RCC 7860 (cell line): ENCODE measurements at regions not wholly inside any gene's neighbourhood (a gene's known extent, or its start where the extent isn't known, plus 50 kb on each side); places are given as distances from the start of the nearest gene placed in this dataset.

Source experiments
- DNase-seq: peaks from one replicate; pipeline ENCODE4 v3.0.0-alpha.2; 2015; ENCODE audit warnings: low spot score
- FAIRE-seq: peaks from 2 replicates; lab custom pipeline; 2012; peaks lifted over from hg19 to GRCh38; lab: Jason Lieb, UNC

- DNase-seq (no peak), FAIRE-seq (no peak)
These were observed 185.3 kb downstream of the MID1IP1 start for GRCh38 chrX:38986586-38986985.

DNA sequence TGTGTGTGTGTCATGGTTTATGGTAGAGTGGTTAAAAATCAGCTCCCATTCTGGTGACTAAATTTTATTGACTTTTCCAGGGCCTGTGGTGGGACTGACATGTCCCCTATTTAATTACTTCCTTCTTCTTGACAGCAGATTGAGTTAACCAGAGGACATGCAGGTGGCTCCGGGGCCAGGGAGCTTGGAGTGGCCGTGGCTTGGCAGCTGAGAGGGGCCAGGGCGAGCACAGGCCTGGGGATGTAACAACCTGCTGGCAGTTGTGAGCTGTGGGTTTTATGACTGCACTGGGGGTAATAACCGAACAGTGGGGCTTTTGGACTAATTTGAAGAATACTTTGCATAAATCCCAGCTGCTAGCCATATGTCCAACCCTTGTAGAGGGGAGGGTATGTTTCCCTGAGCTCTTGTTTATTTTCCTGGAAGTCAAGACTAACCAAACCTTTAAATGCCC is 186.0 kb downstream of the MID1IP1 start:
- no peak for DNase-seq
- no peak for FAIRE-seq

DNA sequence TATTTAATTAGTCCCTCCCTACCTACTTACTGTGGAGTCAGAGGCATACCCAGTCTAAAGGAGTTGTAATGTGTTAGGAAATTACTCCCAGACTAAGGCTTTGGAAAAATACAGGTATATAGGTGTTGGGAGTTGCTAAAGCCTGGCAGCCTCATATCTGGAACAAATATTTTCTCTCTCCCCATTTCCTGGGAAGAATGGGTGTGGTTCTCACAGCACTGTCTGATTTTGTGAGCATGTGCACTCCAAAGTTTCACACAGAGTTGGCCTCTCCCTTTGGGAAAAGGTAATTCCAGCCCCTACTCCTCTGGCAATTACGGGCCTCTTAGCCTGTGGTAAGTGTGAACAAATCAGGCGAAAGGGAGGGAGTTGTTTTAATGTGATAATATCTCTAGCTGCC is 187.0 kb downstream of the MID1IP1 start:
- DNase-seq, result no peak
- FAIRE-seq, result no peak

DNA sequence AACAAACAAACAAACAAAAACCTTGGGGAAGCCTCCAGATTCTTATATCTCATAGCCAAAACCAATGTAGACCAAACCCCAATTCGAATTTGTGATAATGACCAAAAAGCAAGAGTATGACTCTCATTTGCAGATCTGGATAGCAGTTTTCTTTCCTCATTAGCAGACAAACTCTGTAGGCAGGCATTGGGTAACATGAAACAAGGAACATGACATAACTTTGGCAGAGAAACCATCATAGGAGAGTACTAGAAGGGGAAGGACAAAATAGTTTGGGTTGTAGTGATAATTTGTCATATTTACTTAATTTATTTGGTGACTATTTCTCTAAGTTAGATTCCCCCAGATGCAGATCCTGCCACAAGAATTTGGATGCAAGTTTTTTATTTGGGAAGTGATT is 187.8 kb downstream of the MID1IP1 start:
- FAIRE-seq (no peak), DNase-seq (no peak)

DNA sequence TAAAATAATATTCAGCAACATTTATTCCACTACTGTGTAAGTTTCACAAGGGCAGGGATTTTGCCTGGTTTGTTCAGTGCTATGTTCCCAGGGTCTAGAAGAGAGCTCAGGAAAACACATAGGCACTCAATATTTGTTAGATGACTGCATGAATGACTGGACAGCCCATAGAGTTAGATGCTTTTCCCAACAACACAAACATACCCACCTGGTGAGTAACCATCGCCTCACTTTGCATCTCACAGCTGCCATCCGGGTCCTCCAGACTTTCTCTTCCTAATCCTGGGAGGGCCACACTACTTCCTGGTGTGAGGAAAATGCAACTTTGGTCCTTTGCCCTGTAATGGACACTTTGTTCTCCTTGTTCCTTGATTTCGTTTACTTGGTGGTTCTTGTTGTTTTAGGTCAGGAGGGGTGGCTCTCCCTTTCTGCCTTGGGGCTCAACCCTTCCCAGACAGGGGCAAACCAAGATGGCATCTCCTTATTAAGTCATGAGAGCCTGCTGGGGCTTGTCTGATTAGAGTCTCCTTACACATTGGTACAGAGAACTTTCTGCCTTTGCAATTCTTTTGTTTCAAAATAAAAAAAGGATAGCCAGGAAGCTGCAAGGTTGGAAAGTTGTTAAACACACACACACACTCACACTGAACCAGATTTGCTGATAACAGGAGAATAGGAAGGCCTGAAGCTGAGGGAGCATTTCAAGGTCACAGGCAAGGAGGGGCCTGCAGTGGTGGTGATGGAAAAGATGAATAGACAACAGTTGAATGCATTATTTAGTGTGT is 190.6 kb downstream of the MID1IP1 start:
- FAIRE-seq, result no peak
- no peak for DNase-seq

- FAIRE-seq (no peak), DNase-seq (no peak)
These were observed 191.3 kb downstream of the MID1IP1 start for GRCh38 chrX:38992441-38993096.

DNA sequence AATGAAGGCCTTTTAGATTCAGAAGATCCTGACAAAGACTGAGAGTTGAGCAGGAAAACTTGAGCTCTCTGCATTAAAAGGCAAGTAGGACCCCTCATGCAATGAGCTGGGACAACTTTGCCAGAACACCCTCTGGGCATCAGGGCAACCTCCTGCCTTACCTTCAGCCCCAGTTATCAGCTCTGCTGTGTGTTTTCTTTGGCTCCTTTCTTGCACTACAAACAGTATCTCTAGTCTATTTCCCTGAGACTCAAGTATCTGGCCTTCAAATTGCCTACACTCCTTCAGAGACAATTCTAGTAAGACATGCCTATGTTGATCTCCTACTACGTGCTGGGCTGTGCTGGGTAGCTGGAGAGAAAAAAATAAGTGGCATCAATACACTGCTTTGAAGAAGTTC is 192.2 kb downstream of the MID1IP1 start:
- FAIRE-seq, result no peak
- DNase-seq, result no peak

DNA sequence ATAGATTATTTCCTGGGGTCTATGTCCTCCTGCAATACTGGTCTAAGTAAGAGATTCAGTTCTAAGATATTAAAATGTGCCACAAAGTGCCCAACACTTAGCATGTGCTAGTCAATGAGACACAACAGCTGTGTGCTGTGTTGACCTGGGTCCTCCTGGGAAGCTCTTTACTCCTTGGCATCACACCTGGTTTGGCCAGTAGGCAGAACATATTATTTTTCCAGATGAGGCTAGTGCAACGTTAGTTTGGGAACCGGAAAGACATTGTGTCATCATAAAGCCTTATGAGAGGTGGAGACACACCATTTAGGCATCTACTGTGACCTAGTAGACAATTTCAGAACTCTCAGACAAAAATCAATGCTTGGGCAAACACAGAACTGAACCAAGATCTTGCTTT is 197.8 kb downstream of the MID1IP1 start:
- DNase-seq (no peak), FAIRE-seq (no peak)

DNA sequence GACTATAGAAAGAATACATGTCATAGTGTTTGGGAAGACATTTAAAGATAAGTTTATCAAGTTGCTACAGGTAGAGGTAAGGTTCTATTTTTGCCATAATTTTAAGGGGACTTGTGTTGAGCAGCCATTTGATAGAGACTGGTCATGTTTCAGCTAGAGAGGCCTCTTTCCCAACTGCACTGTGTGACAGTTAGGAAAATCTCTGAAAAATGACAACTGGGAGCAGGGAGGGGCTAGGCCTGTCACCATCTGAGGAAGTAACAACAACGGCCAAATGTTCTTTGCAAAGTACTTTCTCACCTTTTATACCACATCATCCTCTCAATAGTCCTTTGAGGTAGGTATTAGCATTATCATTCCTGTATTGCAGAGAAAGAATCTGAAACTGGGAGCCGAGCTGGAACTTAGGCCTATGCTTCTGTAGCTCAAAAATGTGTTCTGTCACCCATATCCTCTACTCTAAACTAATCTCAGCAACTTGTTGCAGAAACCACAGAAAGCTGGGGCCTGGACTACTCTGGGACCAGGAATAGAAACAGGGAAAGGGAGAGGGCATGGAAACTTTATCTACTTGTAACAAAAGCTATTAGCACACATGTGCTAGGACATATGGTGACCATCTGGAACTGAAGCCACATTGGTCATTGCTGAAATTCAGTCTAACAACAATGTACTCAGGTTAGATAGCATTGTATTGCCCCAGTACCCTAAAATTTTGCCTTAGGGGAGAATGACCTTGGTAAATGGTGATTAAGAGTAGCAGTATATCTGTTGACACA is 198.9 kb downstream of the MID1IP1 start:
- DNase-seq (no peak), FAIRE-seq (no peak)

DNA sequence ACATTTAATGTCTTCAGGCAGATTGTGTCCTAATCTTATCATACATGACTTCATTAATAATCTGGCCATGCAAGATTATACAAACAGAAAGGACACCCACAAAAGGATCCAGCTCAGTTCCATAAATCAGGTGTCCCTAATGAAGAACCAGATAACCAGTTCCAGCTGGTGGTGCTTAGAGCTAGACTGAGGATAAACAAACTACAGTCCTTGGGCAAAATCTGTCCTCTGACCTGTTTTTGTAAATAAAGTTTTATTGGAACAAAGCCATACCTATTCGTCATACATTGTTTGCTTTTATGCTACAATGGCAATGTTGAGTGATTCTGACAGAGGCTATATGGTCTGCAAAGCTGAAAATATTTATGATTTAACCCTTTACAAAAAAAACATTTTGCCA is 199.5 kb downstream of the MID1IP1 start:
- FAIRE-seq (no peak), DNase-seq (no peak)

GRCh38 chrX:39002466-39002865 is 201.2 kb downstream of the MID1IP1 start:
- no peak for FAIRE-seq
- DNase-seq, result no peak

DNA sequence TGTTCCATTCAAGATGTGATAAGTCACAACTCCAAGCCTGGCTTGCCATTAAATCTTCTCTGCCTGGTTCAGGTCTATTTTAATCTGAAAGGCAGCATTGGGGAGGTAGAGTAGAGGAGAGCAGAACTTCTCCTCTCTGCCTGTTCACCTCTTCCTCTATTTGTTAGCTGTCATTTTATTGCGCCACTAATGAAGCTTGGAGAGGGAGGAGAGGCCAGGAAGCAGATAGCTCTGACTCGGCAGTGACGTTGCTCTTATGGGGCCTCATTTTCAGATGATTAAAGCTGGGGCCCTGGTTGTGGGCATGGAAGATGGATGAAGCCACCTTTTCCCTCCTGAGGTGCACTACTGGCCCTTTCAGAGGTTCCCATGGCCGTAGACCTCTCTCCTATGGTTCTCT is 207.3 kb downstream of the MID1IP1 start:
- FAIRE-seq, result no peak
- DNase-seq, result no peak

- no peak for FAIRE-seq
These were observed 210.4 kb downstream of the MID1IP1 start for GRCh38 chrX:39011454-39012221.

GRCh38 chrX:39012621-39013111 is 211.4 kb downstream of the MID1IP1 start:
- DNase-seq, result no peak
- no peak for FAIRE-seq

More at GRCh38 chrX:39011454-39012221, 210.4 kb downstream of the MID1IP1 start:
- no peak for DNase-seq

- FAIRE-seq (no peak), DNase-seq (no peak)
These were observed 215.3 kb downstream of the MID1IP1 start for GRCh38 chrX:39016556-39016955.

- FAIRE-seq, result no peak
- no peak for DNase-seq
These were observed 215.8 kb downstream of the MID1IP1 start for GRCh38 chrX:39017077-39017476.

DNA sequence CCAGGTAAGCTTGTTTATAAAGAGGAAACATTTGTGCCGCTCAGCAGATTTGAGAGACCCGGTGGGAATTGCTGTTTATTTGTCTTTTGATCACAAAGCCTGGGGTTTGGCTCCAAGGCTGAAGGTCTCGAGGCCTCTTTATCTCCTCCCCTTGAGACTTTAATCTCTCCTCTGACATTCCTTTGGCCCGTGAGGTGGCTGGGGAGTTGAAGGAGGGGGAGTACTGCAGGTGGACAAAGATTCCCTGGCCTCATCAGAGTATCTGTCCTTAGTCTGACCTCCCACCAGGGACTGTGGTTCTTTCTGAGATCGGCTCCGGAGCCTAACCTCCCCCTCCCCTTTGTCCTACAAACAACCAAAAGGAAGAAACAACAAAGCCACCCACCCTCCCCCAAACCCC is 216.5 kb downstream of the MID1IP1 start:
- DNase-seq, result no peak

DNA sequence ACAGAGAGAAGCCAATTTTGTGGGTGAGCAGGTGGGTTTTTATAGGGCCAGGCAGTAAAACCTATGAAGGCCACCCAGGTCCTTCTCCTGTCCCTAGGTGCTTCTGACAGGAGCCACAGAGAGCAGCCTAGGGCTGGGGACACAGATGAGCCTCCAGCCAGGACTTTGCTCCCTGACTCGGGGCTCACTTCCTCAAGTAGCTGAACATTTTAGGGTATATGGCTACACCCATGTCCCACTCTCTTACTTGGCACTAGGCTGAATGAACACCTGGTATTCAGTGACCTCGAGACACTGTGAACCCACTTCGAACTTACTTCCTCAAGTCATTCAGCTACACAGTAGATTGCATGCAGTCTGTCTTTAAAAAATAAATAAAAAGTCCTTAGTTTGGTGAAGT is 217.3 kb downstream of the MID1IP1 start:
- FAIRE-seq, result no peak
- no peak for DNase-seq

More for the DNA sequence above, 216.5 kb downstream of the MID1IP1 start:
- FAIRE-seq, result no peak

DNA sequence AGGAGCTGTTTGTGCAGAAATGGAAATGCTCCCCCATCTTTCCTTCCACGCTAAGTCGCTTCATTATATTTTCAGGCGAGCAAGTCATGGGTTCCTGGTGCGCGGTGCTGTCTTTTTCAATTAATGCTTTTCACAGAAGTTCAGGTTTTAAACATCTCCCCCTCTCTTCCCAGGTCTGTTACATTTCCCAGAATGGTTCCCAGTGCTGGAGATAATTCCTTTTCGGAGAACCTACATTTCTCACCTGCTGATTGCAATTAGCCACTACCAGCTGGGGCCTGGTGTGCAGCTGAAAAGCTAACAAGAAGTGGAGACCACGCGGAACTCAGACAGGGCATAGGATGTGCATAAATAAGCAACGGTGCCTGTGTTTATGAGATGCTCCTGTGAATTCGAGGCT is 217.8 kb downstream of the MID1IP1 start:
- no peak for FAIRE-seq
- DNase-seq, result no peak

DNA sequence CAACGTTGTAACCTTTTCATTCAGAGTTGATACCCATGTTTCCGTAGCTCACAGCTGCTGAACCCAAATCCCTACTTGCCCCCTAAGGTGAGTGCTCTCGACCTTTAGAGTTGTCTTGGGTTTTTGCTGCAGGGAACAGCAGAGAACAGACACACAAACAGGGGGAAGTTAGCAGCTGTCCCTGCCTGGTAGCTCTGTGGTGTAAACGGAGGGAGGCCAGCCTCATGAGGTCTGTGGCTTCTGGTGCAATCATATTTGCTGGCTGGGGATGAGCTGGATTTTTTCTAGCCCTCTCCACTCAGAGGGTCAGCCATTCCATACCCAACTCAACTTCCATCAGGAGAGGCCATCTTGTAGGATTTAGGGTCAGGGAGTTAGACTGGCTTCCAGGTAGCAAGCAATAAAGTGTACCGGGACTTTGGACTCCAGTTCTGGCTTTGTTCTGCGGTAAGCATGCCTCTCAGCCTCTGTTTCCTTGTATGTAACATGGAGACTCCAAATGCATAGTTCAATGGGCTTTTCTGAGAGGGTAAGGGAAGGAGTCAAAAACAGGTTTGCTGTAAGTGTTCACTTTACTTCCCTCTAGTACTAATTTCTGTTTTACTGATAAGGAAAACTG is 218.9 kb downstream of the MID1IP1 start:
- FAIRE-seq (no peak), DNase-seq (no peak)
